Keratinocyte (primary cell): ENCODE measurements at regions not wholly inside any gene's neighbourhood (a gene's known extent, or its start where the extent isn't known, plus 50 kb on each side); places are given as distances from the start of the nearest gene placed in this dataset.

Source experiments
- DNase-seq: peaks from one replicate; pipeline ENCODE4 v3.0.0-alpha.2; 2011; ENCODE audit warnings: low read depth, missing footprints, low spot score
- FAIRE-seq: peaks from 2 replicates; lab custom pipeline; 2011; peaks lifted over from hg19 to GRCh38; lab: Jason Lieb, UNC
- H2AFZ ChIP-seq: 2 replicates; pipeline ENCODE4 v1.6.0; 2012; ENCODE audit warnings: low read length, control low read depth, inconsistent platforms; ENCODE audit not compliant: control insufficient read depth
- H3K27ac ChIP-seq: 2 replicates; pipeline ENCODE4 v1.5.1; 2011; ENCODE audit warnings: low read length; ENCODE audit not compliant: control insufficient read depth, insufficient read depth
- H3K27me3 ChIP-seq: 3 replicates; pipeline ENCODE4 v1.6.0; 2011; ENCODE audit warnings: low read length; ENCODE audit not compliant: control insufficient read depth, insufficient read depth; ENCODE audit errors: extremely low read depth
- H3K36me3 ChIP-seq, 2 experiments: 2 replicates in 1 of 2; 3 replicates in 1 of 2; pipeline ENCODE4 v1.5.1; 2011; ENCODE audit warnings: low read length in 2 of 2, mild to moderate bottlenecking in 1 of 2; ENCODE audit not compliant: control insufficient read depth in 2 of 2, insufficient read depth in 2 of 2; ENCODE audit errors: extremely low read depth in 1 of 2
- H3K4me1 ChIP-seq: 3 replicates; pipeline ENCODE4 v1.5.1; 2011; ENCODE audit warnings: low read length; ENCODE audit not compliant: control insufficient read depth, insufficient read depth; ENCODE audit errors: extremely low read depth
- H3K4me2 ChIP-seq: 3 replicates; pipeline ENCODE4 v1.6.0; 2011; ENCODE audit warnings: low read depth, low read length; ENCODE audit not compliant: control insufficient read depth, insufficient read depth; ENCODE audit errors: extremely low read depth
- H3K4me3 ChIP-seq, 3 experiments: fragments of 200-600 bp in 1 of 3; sonication (generic) in 1 of 3; 2 replicates in 2 of 3; 3 replicates in 1 of 3; pipeline ENCODE4 v1.5.1; 2011 to 2016; ENCODE audit warnings: low read length in 3 of 3, mild to moderate bottlenecking in 3 of 3, control low read depth in 2 of 3, inconsistent platforms in 1 of 3, low read depth in 1 of 3, mixed read lengths in 1 of 3, mixed run types in 1 of 3, moderate library complexity in 1 of 3; ENCODE audit not compliant: control insufficient read depth in 2 of 3, insufficient read depth in 2 of 3; ENCODE audit errors: extremely low read depth in 1 of 3
- H3K79me2 ChIP-seq: 2 replicates; pipeline ENCODE4 v1.6.0; 2012; ENCODE audit warnings: low read length; ENCODE audit not compliant: control insufficient read depth, insufficient read depth
- H3K9ac ChIP-seq: 3 replicates; pipeline ENCODE4 v1.6.0; 2011; ENCODE audit warnings: low read length; ENCODE audit not compliant: control insufficient read depth, insufficient read depth; ENCODE audit errors: extremely low read depth
- H3K9me1 ChIP-seq: 3 replicates; pipeline ENCODE4 v1.6.0; 2011; ENCODE audit warnings: low read length; ENCODE audit not compliant: control insufficient read depth, insufficient read depth; ENCODE audit errors: extremely low read depth
- H3K9me3 ChIP-seq: 2 replicates; pipeline ENCODE4 v1.5.1; 2012; ENCODE audit warnings: low read depth, low read length; ENCODE audit not compliant: control insufficient read depth
- H4K20me1 ChIP-seq: 3 replicates; pipeline ENCODE4 v1.6.0; 2011; ENCODE audit warnings: low read length; ENCODE audit not compliant: control insufficient read depth, insufficient read depth; ENCODE audit errors: extremely low read depth
- EZH2 ChIP-seq: IDR thresholded peaks from one replicate; pipeline ENCODE4 v1.6.1; 2012; ENCODE audit warnings: inconsistent platforms, mild to moderate bottlenecking, low read length, moderate library complexity
- dilution Hi-C: fragments of 300-500 bp; cut with MboI; formaldehyde crosslinking; loops from one replicate; pipeline ENCODE4 v1.7.0; 2020; ENCODE audit warnings: low sequenced_read_pairs; ENCODE audit not compliant: extremely low pct_ligation_motif_present
- TF ChIP-seq, protein P1 (sequence below), 3 experiments: IDR thresholded peaks in 1 of 3; conservative IDR thresholded peaks in 1 of 3; optimal IDR thresholded peaks in 1 of 3; 2 replicates in 2 of 3; 3 replicates in 1 of 3; pipeline versions ENCODE3 to v1.5.1; 2011; ENCODE audit warnings: low read length in 3 of 3, mild to moderate bottlenecking in 3 of 3, moderate library complexity in 2 of 3, control low read depth in 1 of 3, inconsistent platforms in 1 of 3; ENCODE audit not compliant: insufficient read depth in 2 of 3; ENCODE audit errors: extremely low read depth in 1 of 3

GRCh38 chr2:8431446-8432125, 250.3 kb upstream of the ID2 start:
- H3K27ac ChIP-seq = no peak overlapping the region
- H4K20me1 ChIP-seq = no peaks in the 10 kb centered on the region
- H3K9me1 ChIP-seq = no peaks in the 10 kb centered on the region
- no peak for TF ChIP-seq EZH2
- TF ChIP-seq, protein P1, sequence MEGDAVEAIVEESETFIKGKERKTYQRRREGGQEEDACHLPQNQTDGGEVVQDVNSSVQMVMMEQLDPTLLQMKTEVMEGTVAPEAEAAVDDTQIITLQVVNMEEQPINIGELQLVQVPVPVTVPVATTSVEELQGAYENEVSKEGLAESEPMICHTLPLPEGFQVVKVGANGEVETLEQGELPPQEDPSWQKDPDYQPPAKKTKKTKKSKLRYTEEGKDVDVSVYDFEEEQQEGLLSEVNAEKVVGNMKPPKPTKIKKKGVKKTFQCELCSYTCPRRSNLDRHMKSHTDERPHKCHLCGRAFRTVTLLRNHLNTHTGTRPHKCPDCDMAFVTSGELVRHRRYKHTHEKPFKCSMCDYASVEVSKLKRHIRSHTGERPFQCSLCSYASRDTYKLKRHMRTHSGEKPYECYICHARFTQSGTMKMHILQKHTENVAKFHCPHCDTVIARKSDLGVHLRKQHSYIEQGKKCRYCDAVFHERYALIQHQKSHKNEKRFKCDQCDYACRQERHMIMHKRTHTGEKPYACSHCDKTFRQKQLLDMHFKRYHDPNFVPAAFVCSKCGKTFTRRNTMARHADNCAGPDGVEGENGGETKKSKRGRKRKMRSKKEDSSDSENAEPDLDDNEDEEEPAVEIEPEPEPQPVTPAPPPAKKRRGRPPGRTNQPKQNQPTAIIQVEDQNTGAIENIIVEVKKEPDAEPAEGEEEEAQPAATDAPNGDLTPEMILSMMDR (optimal IDR thresholded peaks at IDR 0.05 in 1 of 3, IDR thresholded peaks at IDR 0.05 in 1 of 3, conservative IDR thresholded peaks at IDR 0.05 in 1 of 3; ENCODE audit: extremely low read depth in 1 of 3, insufficient read depth in 2 of 3, low read length in 3 of 3) = no peak
- no peak for FAIRE-seq
- no peaks in the 10 kb centered on the region for H3K27me3 ChIP-seq
- no peaks in the 10 kb centered on the region for H3K36me3 ChIP-seq
- H3K9ac ChIP-seq = no peak overlapping the region
- no peak overlapping the region for H2AFZ ChIP-seq
- H3K4me1 ChIP-seq = no peaks in the 10 kb centered on the region
- no peak overlapping the region for H3K4me2 ChIP-seq
- dilution Hi-C loops = no loop called here
- no peak for DNase-seq
- no peaks in the 10 kb centered on the region for H3K79me2 ChIP-seq
- H3K4me3 ChIP-seq = no peak overlapping the region
- no peaks in the 10 kb centered on the region for H3K9me3 ChIP-seq

GRCh38 chr2:8432706-8433336, 249.0 kb upstream of the ID2 start:
- H2AFZ ChIP-seq = no peak overlapping the region
- dilution Hi-C loops = no loop called here

More at GRCh38 chr2:8432706-8433336, 249.0 kb upstream of the ID2 start:
- TF ChIP-seq, protein P1 (optimal IDR thresholded peaks at IDR 0.05 in 1 of 3, IDR thresholded peaks at IDR 0.05 in 1 of 3, conservative IDR thresholded peaks at IDR 0.05 in 1 of 3; ENCODE audit: extremely low read depth in 1 of 3, insufficient read depth in 2 of 3, low read length in 3 of 3) = no peak
- TF ChIP-seq EZH2 = no peak
- H3K36me3 ChIP-seq = no peaks in the 10 kb centered on the region
- H3K9ac ChIP-seq = no peak overlapping the region
- no peaks in the 10 kb centered on the region for H3K4me1 ChIP-seq
- no peaks in the 10 kb centered on the region for H3K79me2 ChIP-seq
- no peak overlapping the region for H3K4me2 ChIP-seq
- FAIRE-seq = no peak
- H3K27me3 ChIP-seq = no peaks in the 10 kb centered on the region
- no peak overlapping the region for H3K27ac ChIP-seq
- H3K9me3 ChIP-seq = no peaks in the 10 kb centered on the region
- no peak for DNase-seq
- no peak overlapping the region for H3K4me3 ChIP-seq
- no peaks in the 10 kb centered on the region for H3K9me1 ChIP-seq
- H4K20me1 ChIP-seq = no peaks in the 10 kb centered on the region
